K562 (cell line): ENCODE measurements at regions not wholly inside any gene's neighbourhood (a gene's known extent, or its start where the extent isn't known, plus 50 kb on each side); places are given as distances from the start of the nearest gene placed in this dataset.

Source experiments
- ATAC-seq: fragments of 200-7000 bp; cut with Tn5 transposase; 3 replicates; pipeline ENCODE4 v1.9.1; 2020; ENCODE audit warnings: moderate library complexity
- BruUV-seq: library from RNA; stranded (reverse); fragments of 400-500 nt; replicated peaks from 2 replicates; lab custom pipeline; 2021; lab: Mats Ljungman, UMichigan
- CTCF ChIA-PET: fragments of 300-600 bp; formaldehyde crosslinking; extraction: SDS; loops from one replicate; lab custom pipeline; 2021; ENCODE audit warnings: low intra/inter-chr PET ratio; lab: Yijun Ruan, JAX
- POLR2A ChIA-PET: fragments of 300-600, 350-650 bp; sonication (Branson Sonifier 250); formaldehyde crosslinking; extraction: SDS; loops from one replicate; lab custom pipeline; 2021; ENCODE audit warnings: antibody characterized with exemption, inconsistent platforms; lab: Yijun Ruan, JAX
- DNase-seq, 4 experiments: peaks; one replicate each; pipeline versions ENCODE4 v3.0.0 to v3.0.0-alpha.2; 2011 to 2018; ENCODE audit warnings: low spot score in 3 of 4, mixed read lengths in 3 of 4; ENCODE audit errors: extremely low read depth in 1 of 4
- FAIRE-seq: peaks from 2 replicates; lab custom pipeline; 2011; peaks lifted over from hg19 to GRCh38; lab: Jason Lieb, UNC
- H2AFZ ChIP-seq: 2 replicates; pipeline ENCODE4 v1.6.0; 2011; ENCODE audit warnings: low read depth, low read length, control low read depth, inconsistent platforms
- H3K27ac ChIP-seq: fragments of 200-600 bp; 3 replicates; pipeline ENCODE4 v1.8.0; 2011; ENCODE audit warnings: low read depth, mild to moderate bottlenecking, control low read depth, inconsistent platforms, low read length, moderate library complexity, mixed read lengths; ENCODE audit errors: extremely low read depth
- H3K27me3 ChIP-seq, 2 experiments: fragments of 300-600 bp in 1 of 2; 2 replicates in 1 of 2; 3 replicates in 1 of 2; pipeline versions ENCODE4 v1.6.0 to v1.8.0; 2011; ENCODE audit warnings: inconsistent platforms in 2 of 2, low read length in 2 of 2, mild to moderate bottlenecking in 1 of 2, mixed read lengths in 1 of 2, moderate library complexity in 1 of 2; ENCODE audit not compliant: control insufficient read depth in 2 of 2, insufficient read depth in 2 of 2
- H3K36me3 ChIP-seq: fragments of 300-600 bp; 3 replicates; pipeline ENCODE4 v1.8.0; 2011; ENCODE audit warnings: mild to moderate bottlenecking, low read length, inconsistent platforms; ENCODE audit not compliant: control insufficient read depth, insufficient read depth
- H3K4me1 ChIP-seq, 2 experiments: fragments of 200-600 bp in 1 of 2; replicated peaks in 1 of 2; 2 replicates in 1 of 2; 3 replicates in 1 of 2; pipeline versions ENCODE4 v1.5.1 to v1.8.0; 2011; ENCODE audit warnings: inconsistent platforms in 2 of 2, low read length in 2 of 2, mild to moderate bottlenecking in 1 of 2, mixed read lengths in 1 of 2, moderate library complexity in 1 of 2; ENCODE audit not compliant: control insufficient read depth in 2 of 2, insufficient read depth in 2 of 2
- H3K4me2 ChIP-seq: 2 replicates; pipeline ENCODE4 v1.6.1; 2011; ENCODE audit warnings: low read length, control low read depth, inconsistent platforms, mixed read lengths; ENCODE audit not compliant: insufficient read depth
- H3K4me3 ChIP-seq: fragments of 200-600 bp; sonication (generic), shearing (Covaris generic); 2 replicates; pipeline ENCODE4 v1.5.1; 2016; ENCODE audit warnings: control low read depth, inconsistent platforms
- H3K79me2 ChIP-seq: fragments of 200-600 bp; 3 replicates; pipeline ENCODE4 v1.8.0; 2011; ENCODE audit warnings: low read length, inconsistent platforms; ENCODE audit not compliant: control insufficient read depth, insufficient read depth
- H3K9ac ChIP-seq, 2 experiments: 2 replicates each; pipeline versions ENCODE4 v1.6.0 to v1.6.1; 2011; ENCODE audit warnings: low read depth in 2 of 2, low read length in 2 of 2, control low read depth in 1 of 2, inconsistent platforms in 1 of 2, mild to moderate bottlenecking in 1 of 2, mixed read lengths in 1 of 2; ENCODE audit not compliant: insufficient read depth in 1 of 2
- H3K9me1 ChIP-seq: one replicate; pipeline ENCODE4 v1.6.0; 2011; ENCODE audit warnings: inconsistent platforms, mild to moderate bottlenecking, low read length, moderate library complexity; ENCODE audit not compliant: control insufficient read depth, insufficient read depth
- H3K9me3 ChIP-seq: replicated peaks from 2 replicates; pipeline ENCODE4 v1.5.1; 2011; ENCODE audit warnings: low read depth, low read length, inconsistent platforms; ENCODE audit not compliant: control insufficient read depth, insufficient read depth
- H4K20me1 ChIP-seq: replicated peaks from 2 replicates; pipeline ENCODE4 v1.6.1; 2011; ENCODE audit warnings: low read length, inconsistent platforms, mixed read lengths; ENCODE audit not compliant: control insufficient read depth, insufficient read depth
- CBFA2T3 ChIP-seq: fragments of 450-650 bp; IDR thresholded peaks from 2 replicates; pipeline ENCODE4 v1.6.1; 2017
- DACH1 ChIP-seq: fragments of 450-650 bp; IDR thresholded peaks from 2 replicates; pipeline ENCODE4 v1.6.1; 2018; ENCODE audit not compliant: partially characterized antibody
- EP300 ChIP-seq: IDR thresholded peaks from 2 replicates; pipeline ENCODE4 v1.6.1; 2012; ENCODE audit warnings: low read length, improper control_type of control experiment
- FOXA3 ChIP-seq, 2 experiments: fragments of 450-650 bp in 1 of 2; sonication (generic) in 1 of 2; formaldehyde crosslinking; IDR thresholded peaks in 1 of 2; conservative IDR thresholded peaks in 1 of 2; 2 replicates each; pipeline versions ENCODE4 v1.4.0 to v1.8.0; 2020 to 2022; ENCODE audit warnings: mild to moderate bottlenecking in 2 of 2, missing genetic modification reagents in 1 of 2
- HNRNPUL1 ChIP-seq: fragments of 200-400 bp; formaldehyde crosslinking; IDR thresholded peaks from 2 replicates; pipeline ENCODE4 v1.6.1; 2017; ENCODE audit warnings: low read length
- KLF13 ChIP-seq: fragments of 450-650 bp; IDR thresholded peaks from 2 replicates; pipeline ENCODE4 v1.6.1; 2016; ENCODE audit warnings: missing genetic modification characterization, low read depth, mild to moderate bottlenecking, missing compliant biosample characterization, moderate library complexity, borderline replicate concordance
- NFE2L1 ChIP-seq: fragments of 450-650 bp; IDR thresholded peaks from 2 replicates; pipeline ENCODE4 v1.6.1; 2016; ENCODE audit warnings: missing genetic modification characterization, low read depth, mild to moderate bottlenecking, missing compliant biosample characterization, moderate library complexity, borderline replicate concordance
- TRIM25 ChIP-seq: fragments of 450-650 bp; IDR thresholded peaks from 2 replicates; pipeline ENCODE4 v1.7.0; 2016; ENCODE audit warnings: borderline replicate concordance
- ZNF140 ChIP-seq: fragments of 250-450 bp; sonication (Bioruptor Pico); IDR thresholded peaks from 2 replicates; pipeline ENCODE4 v1.8.0; 2021; ENCODE audit warnings: moderate library complexity, mild to moderate bottlenecking, inconsistent platforms
- ZNF444 ChIP-seq: fragments of 250-450 bp; sonication (Bioruptor Pico); IDR thresholded peaks from 2 replicates; pipeline ENCODE4 v1.4.0; 2020; ENCODE audit warnings: mild to moderate bottlenecking, moderate library complexity
- ZSCAN29 ChIP-seq: fragments of 450-650 bp; IDR thresholded peaks from 2 replicates; pipeline ENCODE4 v1.6.1; 2017
- in situ Hi-C: fragments of 300-500 bp; cut with MboI; formaldehyde crosslinking; loops from 4 replicates; pipeline ENCODE4 v1.15.0; 2018; ENCODE audit warnings: inconsistent platforms, mixed read lengths
- intact Hi-C: fragments of 100-400 bp; cut with micrococcal nuclease; formaldehyde crosslinking; loops from 2 replicates; pipeline ENCODE4 v1.14.2; 2022
- TF ChIP-seq, protein P1 (sequence below): fragments of 450-650 bp; formaldehyde crosslinking; IDR thresholded peaks from 2 replicates; pipeline ENCODE4 v1.4.0; 2020; ENCODE audit warnings: mild to moderate bottlenecking, moderate library complexity
- TF ChIP-seq, protein P2 (sequence below), 2 experiments: fragments of 450-650 bp in 1 of 2; sonication (generic) in 1 of 2; formaldehyde crosslinking; conservative IDR thresholded peaks; 2 replicates each; pipeline versions ENCODE4 v1.4.0 to v1.8.1; 2020 to 2022; ENCODE audit warnings: mild to moderate bottlenecking in 1 of 2, missing genetic modification reagents in 1 of 2

DNA sequence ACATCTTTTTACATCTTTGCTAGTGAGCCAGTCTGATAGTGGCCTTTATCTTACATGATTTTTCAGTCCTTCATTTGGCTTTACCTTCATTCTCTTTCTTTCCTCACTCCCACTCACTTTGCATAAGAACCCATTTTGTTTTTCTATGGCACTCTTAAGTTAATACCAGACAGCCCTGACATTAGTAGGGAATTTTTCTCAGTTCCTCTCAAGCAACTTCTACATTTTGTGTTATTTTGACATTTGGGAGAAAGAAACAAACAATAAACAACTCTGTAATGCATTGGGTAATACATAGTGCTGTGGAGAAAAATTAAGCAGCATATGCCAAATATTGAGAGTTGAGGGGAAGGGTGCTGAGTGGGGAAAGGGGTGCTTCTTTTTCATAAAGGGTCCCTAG is 524.1 kb upstream of the JAG1 start:
- Histone ChIP-seq H3K9me1 (no peaks in the 10 kb centered on the region), H4K20me1 (no peaks in the 10 kb centered on the region), H3K79me2 (no peaks in the 10 kb centered on the region), H3K27ac (no peak overlapping the region), H3K27me3 (no peaks in the 10 kb centered on the region), H3K9ac (no peak overlapping the region), H3K9me3 (no peaks in the 10 kb centered on the region), H2AFZ (no peak overlapping the region), H3K4me3 (no peak overlapping the region), H3K4me1 (no peaks in the 10 kb centered on the region), H3K4me2 (no peak overlapping the region), H3K36me3 (no peaks in the 10 kb centered on the region)
- FAIRE-seq, result no peak
- ChIA-PET CTCF (no interaction called here), POLR2A (no interaction called here)
- DNase-seq, result no peak
- intact Hi-C loops (no loop called here), in situ Hi-C loops (no loop called here)
- TF ChIP-seq ZNF444 (CRISPR knock-in tag), result no peak
- no peak for TF ChIP-seq ZNF140 (CRISPR knock-in tag)
- no peak for TF ChIP-seq HNRNPUL1
- TF ChIP-seq, protein P1, sequence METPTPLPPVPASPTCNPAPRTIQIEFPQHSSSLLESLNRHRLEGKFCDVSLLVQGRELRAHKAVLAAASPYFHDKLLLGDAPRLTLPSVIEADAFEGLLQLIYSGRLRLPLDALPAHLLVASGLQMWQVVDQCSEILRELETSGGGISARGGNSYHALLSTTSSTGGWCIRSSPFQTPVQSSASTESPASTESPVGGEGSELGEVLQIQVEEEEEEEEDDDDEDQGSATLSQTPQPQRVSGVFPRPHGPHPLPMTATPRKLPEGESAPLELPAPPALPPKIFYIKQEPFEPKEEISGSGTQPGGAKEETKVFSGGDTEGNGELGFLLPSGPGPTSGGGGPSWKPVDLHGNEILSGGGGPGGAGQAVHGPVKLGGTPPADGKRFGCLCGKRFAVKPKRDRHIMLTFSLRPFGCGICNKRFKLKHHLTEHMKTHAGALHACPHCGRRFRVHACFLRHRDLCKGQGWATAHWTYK, result no peak
- no peak for TF ChIP-seq ZSCAN29
- BruUV-seq, result no TSS peak
- no peak for ATAC-seq

DNA sequence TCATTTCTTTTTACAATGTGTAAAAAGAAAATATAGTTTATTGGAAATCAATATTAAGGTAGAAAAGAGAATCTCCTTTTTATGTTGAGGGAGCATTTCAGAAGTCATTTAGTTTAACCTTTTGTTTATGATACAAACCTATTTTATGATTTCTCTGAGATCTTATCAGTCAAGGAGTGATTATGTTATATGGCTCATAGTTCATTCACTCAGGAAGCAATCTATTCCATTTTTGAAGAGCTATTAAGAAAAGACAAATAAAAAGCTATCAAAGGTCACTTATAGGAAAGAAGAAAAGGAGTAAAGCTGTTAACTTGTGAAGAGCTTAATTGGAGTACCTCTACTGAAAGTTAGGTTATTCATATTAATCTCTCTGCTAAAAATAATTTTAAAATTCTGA is 526.6 kb upstream of the JAG1 start:
- in situ Hi-C loops, result no loop called here
- POLR2A ChIA-PET, result no interaction called here
- Histone ChIP-seq H3K4me1 (no peaks in the 10 kb centered on the region), H3K27me3 (no peaks in the 10 kb centered on the region), H3K4me3 (no peak overlapping the region), H3K9me1 (no peaks in the 10 kb centered on the region), H3K79me2 (no peaks in the 10 kb centered on the region), H2AFZ (no peak overlapping the region), H4K20me1 (no peaks in the 10 kb centered on the region), H3K4me2 (no peak overlapping the region), H3K9me3 (no peaks in the 10 kb centered on the region)
- CTCF ChIA-PET, result no interaction called here
- no TSS peak for BruUV-seq
- DNase-seq (no peak), ATAC-seq (no peak)
- TF ChIP-seq FOXA3 (CRISPR knock-in tag; conservative IDR thresholded peaks at IDR 0.05 in 1 of 2, IDR thresholded peaks at IDR 0.05 in 1 of 2) (no peak), KLF13 (tag) (no peak), TRIM25 (no peak), EP300 (no peak), CBFA2T3 (no peak), DACH1 (no peak), NFE2L1 (tag) (no peak)
- TF ChIP-seq, protein P2, sequence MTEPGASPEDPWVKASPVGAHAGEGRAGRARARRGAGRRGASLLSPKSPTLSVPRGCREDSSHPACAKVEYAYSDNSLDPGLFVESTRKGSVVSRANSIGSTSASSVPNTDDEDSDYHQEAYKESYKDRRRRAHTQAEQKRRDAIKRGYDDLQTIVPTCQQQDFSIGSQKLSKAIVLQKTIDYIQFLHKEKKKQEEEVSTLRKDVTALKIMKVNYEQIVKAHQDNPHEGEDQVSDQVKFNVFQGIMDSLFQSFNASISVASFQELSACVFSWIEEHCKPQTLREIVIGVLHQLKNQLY (CRISPR knock-in tag; conservative IDR thresholded peaks at IDR 0.05), result no peak
- TF ChIP-seq, all 486 proteins: peak for 0
- no peak overlapping the region for H3K9ac ChIP-seq
- intact Hi-C loops, result no loop called here
- H3K27ac ChIP-seq, result no peak overlapping the region
- no peaks in the 10 kb centered on the region for H3K36me3 ChIP-seq
- FAIRE-seq, result no peak
